ENCODE measurements at regions not wholly inside any gene's neighbourhood (a gene's known extent, or its start where the extent isn't known, plus 50 kb on each side); places are given as distances from the start of the nearest gene placed in this dataset.

DNA sequence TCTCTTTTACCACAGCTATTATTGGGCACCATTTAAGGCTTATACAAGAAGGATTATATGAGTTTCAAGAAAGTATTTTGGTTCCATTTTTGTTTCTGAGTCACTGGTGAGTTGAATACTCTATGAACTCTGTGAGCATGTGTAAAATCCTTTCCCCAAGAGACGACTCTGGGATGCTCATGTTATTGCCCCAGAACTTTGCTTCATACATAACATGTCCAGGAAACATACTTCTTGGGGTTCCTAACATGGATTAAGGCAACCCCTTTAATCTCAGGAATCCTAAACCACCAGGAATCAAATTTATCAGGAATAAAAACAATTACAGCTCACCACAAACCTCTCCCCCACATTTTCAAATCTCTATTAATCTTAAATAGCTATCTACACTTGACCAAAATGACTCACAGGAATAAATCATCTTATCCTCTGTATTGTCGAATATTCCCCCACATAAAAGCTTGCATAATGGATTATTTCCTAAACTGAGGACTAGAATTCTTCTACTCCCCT, 117.5 kb upstream of the COL21A1 start:
- Histone ChIP-seq H3K79me2 (replicated peaks; ENCODE audit: insufficient read depth) (no peaks in the 10 kb centered on the region), H3K4me1 (ENCODE audit: insufficient read depth) (no peaks in the 10 kb centered on the region), H4K20me1 (replicated peaks; ENCODE audit: insufficient read depth) (no peaks in the 10 kb centered on the region), H3K9me2 (ENCODE audit: insufficient read depth) (no peaks in the 10 kb centered on the region), H3F3A (replicated peaks; ENCODE audit: low read depth) (no peaks in the 10 kb centered on the region), H3K36me3 (ENCODE audit: insufficient read depth) (no peaks in the 10 kb centered on the region), H3K27ac (ENCODE audit: low read depth) (no peak overlapping the region), H2AFZ (no peak overlapping the region), H3K4me3 (no peak overlapping the region), H3K27me3 (ENCODE audit: insufficient read depth) (no peaks in the 10 kb centered on the region), H3K4me2 (no peak overlapping the region)
- Mint-ChIP-seq H3K4me1 (peaks cover 3% of the 10 kb centered on the region; the same call in 1 of the 3 replicates), H3K27ac (no peak overlapping the region), H3K27me3 (ENCODE audit: insufficient read depth, low read depth, poor library complexity) (no peaks in the 10 kb centered on the region), H3K4me3 (no peak overlapping the region), H3K36me3 (ENCODE audit: low read depth) (no peaks in the 10 kb centered on the region), H3K9me3 (no peaks in the 10 kb centered on the region)
- TF ChIP-seq, protein P1, sequence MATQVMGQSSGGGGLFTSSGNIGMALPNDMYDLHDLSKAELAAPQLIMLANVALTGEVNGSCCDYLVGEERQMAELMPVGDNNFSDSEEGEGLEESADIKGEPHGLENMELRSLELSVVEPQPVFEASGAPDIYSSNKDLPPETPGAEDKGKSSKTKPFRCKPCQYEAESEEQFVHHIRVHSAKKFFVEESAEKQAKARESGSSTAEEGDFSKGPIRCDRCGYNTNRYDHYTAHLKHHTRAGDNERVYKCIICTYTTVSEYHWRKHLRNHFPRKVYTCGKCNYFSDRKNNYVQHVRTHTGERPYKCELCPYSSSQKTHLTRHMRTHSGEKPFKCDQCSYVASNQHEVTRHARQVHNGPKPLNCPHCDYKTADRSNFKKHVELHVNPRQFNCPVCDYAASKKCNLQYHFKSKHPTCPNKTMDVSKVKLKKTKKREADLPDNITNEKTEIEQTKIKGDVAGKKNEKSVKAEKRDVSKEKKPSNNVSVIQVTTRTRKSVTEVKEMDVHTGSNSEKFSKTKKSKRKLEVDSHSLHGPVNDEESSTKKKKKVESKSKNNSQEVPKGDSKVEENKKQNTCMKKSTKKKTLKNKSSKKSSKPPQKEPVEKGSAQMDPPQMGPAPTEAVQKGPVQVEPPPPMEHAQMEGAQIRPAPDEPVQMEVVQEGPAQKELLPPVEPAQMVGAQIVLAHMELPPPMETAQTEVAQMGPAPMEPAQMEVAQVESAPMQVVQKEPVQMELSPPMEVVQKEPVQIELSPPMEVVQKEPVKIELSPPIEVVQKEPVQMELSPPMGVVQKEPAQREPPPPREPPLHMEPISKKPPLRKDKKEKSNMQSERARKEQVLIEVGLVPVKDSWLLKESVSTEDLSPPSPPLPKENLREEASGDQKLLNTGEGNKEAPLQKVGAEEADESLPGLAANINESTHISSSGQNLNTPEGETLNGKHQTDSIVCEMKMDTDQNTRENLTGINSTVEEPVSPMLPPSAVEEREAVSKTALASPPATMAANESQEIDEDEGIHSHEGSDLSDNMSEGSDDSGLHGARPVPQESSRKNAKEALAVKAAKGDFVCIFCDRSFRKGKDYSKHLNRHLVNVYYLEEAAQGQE (IDR thresholded peaks at IDR 0.05; ENCODE audit: unreplicated experiment) = no peak
- TF ChIP-seq CREB1 (CRISPR knock-in tag; IDR thresholded peaks at IDR 0.05; ENCODE audit: low read depth) (no peak), ZNF331 (CRISPR knock-in tag; IDR thresholded peaks at IDR 0.05; ENCODE audit: low read depth) (no peak), POLR2AphosphoS5 (IDR thresholded peaks at IDR 0.05; ENCODE audit: low read depth) (no peak), JUNB (IDR thresholded peaks at IDR 0.05; ENCODE audit: unreplicated experiment) (no peak), STAT1 (IDR thresholded peaks at IDR 0.05; ENCODE audit: unreplicated experiment) (no peak), EZH2 (IDR thresholded peaks at IDR 0.05; ENCODE audit: low read depth, unreplicated experiment) (no peak), EZH2phosphoT487 (IDR thresholded peaks at IDR 0.05; ENCODE audit: unreplicated experiment) (no peak), NANOG (IDR thresholded peaks at IDR 0.05; ENCODE audit: borderline replicate concordance) (no peak), ZNF114 (CRISPR knock-in tag; IDR thresholded peaks at IDR 0.05) (no peak)
- TF ChIP-seq, protein P2, sequence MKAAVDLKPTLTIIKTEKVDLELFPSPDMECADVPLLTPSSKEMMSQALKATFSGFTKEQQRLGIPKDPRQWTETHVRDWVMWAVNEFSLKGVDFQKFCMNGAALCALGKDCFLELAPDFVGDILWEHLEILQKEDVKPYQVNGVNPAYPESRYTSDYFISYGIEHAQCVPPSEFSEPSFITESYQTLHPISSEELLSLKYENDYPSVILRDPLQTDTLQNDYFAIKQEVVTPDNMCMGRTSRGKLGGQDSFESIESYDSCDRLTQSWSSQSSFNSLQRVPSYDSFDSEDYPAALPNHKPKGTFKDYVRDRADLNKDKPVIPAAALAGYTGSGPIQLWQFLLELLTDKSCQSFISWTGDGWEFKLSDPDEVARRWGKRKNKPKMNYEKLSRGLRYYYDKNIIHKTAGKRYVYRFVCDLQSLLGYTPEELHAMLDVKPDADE (IDR thresholded peaks at IDR 0.05) = no peak
- TF ChIP-seq, protein P3, sequence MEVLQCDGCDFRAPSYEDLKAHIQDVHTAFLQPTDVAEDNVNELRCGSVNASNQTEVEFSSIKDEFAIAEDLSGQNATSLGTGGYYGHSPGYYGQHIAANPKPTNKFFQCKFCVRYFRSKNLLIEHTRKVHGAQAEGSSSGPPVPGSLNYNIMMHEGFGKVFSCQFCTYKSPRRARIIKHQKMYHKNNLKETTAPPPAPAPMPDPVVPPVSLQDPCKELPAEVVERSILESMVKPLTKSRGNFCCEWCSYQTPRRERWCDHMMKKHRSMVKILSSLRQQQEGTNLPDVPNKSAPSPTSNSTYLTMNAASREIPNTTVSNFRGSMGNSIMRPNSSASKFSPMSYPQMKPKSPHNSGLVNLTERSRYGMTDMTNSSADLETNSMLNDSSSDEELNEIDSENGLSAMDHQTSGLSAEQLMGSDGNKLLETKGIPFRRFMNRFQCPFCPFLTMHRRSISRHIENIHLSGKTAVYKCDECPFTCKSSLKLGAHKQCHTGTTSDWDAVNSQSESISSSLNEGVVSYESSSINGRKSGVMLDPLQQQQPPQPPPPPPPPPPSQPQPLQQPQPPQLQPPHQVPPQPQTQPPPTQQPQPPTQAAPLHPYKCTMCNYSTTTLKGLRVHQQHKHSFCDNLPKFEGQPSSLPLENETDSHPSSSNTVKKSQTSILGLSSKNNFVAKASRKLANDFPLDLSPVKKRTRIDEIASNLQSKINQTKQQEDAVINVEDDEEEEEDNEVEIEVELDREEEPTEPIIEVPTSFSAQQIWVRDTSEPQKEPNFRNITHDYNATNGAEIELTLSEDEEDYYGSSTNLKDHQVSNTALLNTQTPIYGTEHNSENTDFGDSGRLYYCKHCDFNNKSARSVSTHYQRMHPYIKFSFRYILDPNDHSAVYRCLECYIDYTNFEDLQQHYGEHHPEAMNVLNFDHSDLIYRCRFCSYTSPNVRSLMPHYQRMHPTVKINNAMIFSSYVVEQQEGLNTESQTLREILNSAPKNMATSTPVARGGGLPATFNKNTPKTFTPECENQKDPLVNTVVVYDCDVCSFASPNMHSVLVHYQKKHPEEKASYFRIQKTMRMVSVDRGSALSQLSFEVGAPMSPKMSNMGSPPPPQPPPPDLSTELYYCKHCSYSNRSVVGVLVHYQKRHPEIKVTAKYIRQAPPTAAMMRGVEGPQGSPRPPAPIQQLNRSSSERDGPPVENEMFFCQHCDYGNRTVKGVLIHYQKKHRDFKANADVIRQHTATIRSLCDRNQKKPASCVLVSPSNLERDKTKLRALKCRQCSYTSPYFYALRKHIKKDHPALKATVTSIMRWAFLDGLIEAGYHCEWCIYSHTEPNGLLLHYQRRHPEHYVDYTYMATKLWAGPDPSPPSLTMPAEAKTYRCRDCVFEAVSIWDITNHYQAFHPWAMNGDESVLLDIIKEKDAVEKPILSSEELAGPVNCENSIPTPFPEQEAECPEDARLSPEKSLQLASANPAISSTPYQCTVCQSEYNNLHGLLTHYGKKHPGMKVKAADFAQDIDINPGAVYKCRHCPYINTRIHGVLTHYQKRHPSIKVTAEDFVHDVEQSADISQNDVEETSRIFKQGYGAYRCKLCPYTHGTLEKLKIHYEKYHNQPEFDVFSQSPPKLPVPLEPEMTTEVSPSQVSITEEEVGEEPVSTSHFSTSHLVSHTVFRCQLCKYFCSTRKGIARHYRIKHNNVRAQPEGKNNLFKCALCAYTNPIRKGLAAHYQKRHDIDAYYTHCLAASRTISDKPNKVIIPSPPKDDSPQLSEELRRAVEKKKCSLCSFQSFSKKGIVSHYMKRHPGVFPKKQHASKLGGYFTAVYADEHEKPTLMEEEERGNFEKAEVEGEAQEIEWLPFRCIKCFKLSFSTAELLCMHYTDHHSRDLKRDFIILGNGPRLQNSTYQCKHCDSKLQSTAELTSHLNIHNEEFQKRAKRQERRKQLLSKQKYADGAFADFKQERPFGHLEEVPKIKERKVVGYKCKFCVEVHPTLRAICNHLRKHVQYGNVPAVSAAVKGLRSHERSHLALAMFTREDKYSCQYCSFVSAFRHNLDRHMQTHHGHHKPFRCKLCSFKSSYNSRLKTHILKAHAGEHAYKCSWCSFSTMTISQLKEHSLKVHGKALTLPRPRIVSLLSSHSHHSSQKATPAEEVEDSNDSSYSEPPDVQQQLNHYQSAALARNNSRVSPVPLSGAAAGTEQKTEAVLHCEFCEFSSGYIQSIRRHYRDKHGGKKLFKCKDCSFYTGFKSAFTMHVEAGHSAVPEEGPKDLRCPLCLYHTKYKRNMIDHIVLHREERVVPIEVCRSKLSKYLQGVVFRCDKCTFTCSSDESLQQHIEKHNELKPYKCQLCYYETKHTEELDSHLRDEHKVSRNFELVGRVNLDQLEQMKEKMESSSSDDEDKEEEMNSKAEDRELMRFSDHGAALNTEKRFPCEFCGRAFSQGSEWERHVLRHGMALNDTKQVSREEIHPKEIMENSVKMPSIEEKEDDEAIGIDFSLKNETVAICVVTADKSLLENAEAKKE (CRISPR knock-in tag; IDR thresholded peaks at IDR 0.05) = no peak
- DNase-seq (ENCODE audit: low spot score) (no peak), ATAC-seq (no peak)
